Retinal pigment epithelial cell (primary cell): ENCODE measurements at regions not wholly inside any gene's neighbourhood (a gene's known extent, or its start where the extent isn't known, plus 50 kb on each side); places are given as distances from the start of the nearest gene placed in this dataset.

Experiments used
- DNase-seq: peaks from one replicate; pipeline ENCODE4 v3.0.0-alpha.2; 2010; ENCODE audit warnings: low read depth
- H3K4me3 ChIP-seq: 2 replicates; pipeline ENCODE4 v1.5.1; 2011; ENCODE audit warnings: mild to moderate bottlenecking, low read length, control low read depth, moderate library complexity
- CTCF ChIP-seq: conservative IDR thresholded peaks from 2 replicates; pipeline ENCODE4 v1.5.1; 2011; ENCODE audit warnings: low read depth, low read length, control low read depth, inconsistent platforms

GRCh38 chr10:131648386-131649020 is 252.3 kb upstream of the PPP2R2D start:
- H3K4me3 ChIP-seq = no peak overlapping the region
- DNase-seq = no peak

GRCh38 chr10:131649617-131650016 is 251.2 kb upstream of the PPP2R2D start:
- H3K4me3 ChIP-seq = no peak overlapping the region
- DNase-seq = no peak
- no peak for TF ChIP-seq CTCF

More at GRCh38 chr10:131648386-131649020, 252.3 kb upstream of the PPP2R2D start:
- TF ChIP-seq CTCF = no peak

GRCh38 chr10:131650169-131650705 is 250.6 kb upstream of the PPP2R2D start:
- no peak for TF ChIP-seq CTCF
- H3K4me3 ChIP-seq = no peak overlapping the region
- DNase-seq = no peak

- no peak for TF ChIP-seq CTCF
- no peak overlapping the region for H3K4me3 ChIP-seq
- DNase-seq = no peak
These were observed 249.8 kb upstream of the PPP2R2D start for GRCh38 chr10:131650771-131651673.

GRCh38 chr10:131651674-131652437 is 249.0 kb upstream of the PPP2R2D start:
- no peak for TF ChIP-seq CTCF
- no peak for DNase-seq
- H3K4me3 ChIP-seq = no peak overlapping the region

GRCh38 chr10:131652438-131653139 is 248.2 kb upstream of the PPP2R2D start:
- no peak for DNase-seq
- TF ChIP-seq CTCF = no peak

More at GRCh38 chr10:131652438-131653139, 248.2 kb upstream of the PPP2R2D start:
- no peak overlapping the region for H3K4me3 ChIP-seq
